GM19035 (cell line): ENCODE measurements at regions not wholly inside any gene's neighbourhood (a gene's known extent, or its start where the extent isn't known, plus 50 kb on each side); places are given as distances from the start of the nearest gene placed in this dataset.
"Not testable (repeated sequence)": the region's sequence is repeated elsewhere in the genome, so short reads cannot be mapped to it uniquely, and the experiment has no call there.

Source experiments
- ATAC-seq: cut with Tn5 transposase; IDR thresholded peaks from one replicate; pipeline ENCODE4 v1.9.1; 2021; ENCODE audit not compliant: unreplicated experiment

DNA sequence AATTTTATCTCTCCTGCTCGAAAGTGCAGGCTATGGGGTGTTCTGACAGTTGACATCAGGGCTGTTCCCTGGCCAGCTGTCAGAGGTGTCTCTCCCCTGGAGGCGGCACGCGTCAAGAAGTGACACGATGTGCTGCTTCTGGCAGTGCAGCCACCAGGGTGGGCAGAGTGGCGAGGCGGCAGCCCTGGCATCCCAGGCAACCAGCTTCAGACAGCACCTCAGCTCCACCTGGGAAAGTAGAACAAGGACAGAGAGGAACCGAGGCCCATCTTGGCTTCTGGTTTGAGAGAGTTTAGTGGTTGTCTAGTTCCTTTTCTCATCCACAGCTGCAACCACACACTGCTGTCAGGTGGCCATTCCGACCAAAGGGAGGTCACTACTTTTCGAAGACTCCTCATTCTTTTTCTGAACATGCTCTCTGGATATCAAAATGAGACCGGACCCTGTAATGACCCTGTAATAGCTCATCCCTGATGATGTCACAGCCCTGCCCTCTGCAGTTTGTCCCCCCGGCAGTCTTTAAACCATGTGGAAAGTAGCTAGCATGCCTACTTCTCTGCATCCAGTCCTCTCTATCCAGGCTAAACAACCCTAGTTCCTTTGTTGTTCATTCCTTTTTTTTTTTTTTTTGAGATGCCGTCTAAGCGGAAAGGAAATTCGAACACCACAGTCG is 381.0 kb upstream of the NRP1 start:
- ATAC-seq = no peak

DNA sequence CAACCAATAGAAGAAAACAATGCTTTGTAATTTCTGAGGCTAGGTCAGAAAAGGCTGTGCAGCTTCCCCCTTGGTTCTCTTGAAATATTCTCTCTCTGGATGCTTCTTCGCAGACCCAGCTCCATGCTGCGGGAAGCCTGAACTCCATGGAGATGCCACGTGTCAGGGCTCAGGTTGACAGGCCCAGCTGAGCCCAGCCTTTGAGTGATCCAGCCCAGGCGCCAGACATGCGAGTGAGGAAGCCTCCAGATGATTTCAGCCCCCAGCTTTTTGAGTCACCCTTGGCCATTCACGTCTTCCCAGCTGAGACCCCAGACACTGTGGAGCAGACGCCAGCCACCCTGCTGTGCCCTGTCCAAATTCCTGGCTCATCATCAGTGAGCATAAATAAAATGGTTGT is 378.4 kb upstream of the NRP1 start:
- ATAC-seq = no peak

GRCh38 chr10:33710006-33710405 is 375.5 kb upstream of the NRP1 start:
- no peak for ATAC-seq

GRCh38 chr10:33709008-33709753 is 374.7 kb upstream of the NRP1 start:
- ATAC-seq = no peak

- no peak for ATAC-seq
Observed at GRCh38 chr10:33708561-33708960, 374.1 kb upstream of the NRP1 start.

DNA sequence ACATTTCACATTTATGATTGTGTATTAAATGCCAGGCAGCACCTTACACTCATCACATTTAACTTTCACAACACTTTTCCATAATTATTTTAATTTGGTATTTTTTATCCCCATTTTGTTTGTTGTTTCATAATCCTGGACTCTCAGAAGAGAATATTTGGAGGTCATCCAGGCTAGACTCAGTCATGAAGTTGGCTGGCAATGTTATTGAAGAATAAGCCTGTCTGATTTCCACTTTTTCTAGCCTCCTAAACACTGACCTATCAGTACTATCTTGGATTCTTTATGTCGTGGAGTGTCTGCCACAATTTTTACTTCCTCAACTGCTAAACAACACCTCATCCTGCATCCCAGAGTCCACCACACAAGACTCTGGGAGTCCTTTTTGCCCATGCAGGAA is 372.3 kb upstream of the NRP1 start:
- no peak for ATAC-seq

- no peak for ATAC-seq
Observed at GRCh38 chr10:33706191-33706590, 371.7 kb upstream of the NRP1 start.

DNA sequence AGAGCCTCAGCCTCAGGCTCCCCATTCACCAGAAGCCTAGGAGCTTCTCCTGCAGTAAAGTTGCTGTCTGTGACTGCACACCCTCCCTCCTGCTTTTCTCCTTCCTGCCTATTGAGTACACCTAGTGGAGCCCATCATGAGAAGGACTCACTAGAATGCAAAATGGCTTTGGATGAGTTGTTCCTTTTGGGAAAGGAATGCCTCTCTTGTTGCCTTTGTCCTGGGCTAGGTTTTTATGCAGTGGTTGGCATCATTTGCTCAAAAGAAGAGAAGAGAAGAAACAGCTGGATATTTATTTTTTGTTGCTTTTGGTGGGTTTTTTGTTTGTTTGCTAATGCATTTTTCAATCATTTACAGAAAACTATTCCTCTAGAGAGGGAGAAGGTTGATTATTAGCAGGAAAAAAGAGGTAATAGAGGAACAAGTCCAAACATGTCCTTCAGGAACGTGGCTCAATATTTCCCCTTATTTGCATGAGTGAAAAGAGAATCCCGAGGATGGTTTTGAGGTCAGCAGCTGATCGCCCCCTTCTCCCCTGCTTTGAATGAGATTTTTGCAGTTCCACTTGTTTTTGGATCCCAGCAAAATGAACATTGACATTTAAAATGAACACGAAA is 369.9 kb upstream of the NRP1 start:
- no peak for ATAC-seq

- no peak for ATAC-seq
Observed at GRCh38 chr10:33703501-33704213, 369.2 kb upstream of the NRP1 start.

GRCh38 chr10:33698033-33698432 is 363.6 kb upstream of the NRP1 start:
- ATAC-seq = no peak

GRCh38 chr10:33697016-33697415 is 362.5 kb upstream of the NRP1 start:
- ATAC-seq = no peak

DNA sequence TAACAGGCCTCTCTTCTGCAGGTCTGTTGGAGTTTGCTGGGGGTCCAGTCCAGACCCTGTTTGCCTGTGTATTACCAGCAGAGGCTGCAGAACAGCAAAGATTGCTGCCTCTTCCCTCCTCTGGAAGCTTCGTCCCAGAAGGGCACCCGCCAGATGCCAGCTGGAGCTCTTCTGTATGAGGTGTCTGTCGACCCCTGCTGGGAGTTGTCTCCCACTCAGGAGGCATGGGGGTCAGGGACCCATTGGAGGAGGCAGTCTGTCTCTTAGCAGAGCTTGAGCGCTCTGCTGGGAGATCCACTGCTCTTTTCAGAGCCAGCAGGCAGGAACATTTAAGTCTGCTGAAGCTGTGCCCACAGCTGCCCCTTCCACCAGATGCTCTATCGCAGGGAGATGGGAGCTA is 361.1 kb upstream of the NRP1 start:
- ATAC-seq = no peak

DNA sequence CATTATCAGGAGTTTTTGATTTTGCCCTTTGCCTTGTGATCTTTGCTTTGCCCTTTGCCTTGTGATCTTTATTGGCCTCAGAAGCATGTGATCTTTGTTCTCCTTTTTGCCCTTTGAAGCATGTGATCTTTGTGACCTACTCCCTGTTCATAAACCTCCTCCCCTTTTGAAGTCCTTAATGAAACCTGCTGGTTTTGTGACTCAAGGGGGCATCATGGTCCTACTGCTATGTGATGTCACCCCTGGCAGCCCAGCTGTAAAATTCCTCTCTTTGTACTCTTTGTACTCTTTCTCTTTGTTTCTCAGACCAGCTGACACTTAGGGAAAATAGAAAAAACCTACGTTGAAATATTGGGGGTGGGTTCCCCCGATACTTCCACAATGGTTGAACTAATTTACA is 356.1 kb upstream of the NRP1 start:
- ATAC-seq = not testable (repeated sequence)

DNA sequence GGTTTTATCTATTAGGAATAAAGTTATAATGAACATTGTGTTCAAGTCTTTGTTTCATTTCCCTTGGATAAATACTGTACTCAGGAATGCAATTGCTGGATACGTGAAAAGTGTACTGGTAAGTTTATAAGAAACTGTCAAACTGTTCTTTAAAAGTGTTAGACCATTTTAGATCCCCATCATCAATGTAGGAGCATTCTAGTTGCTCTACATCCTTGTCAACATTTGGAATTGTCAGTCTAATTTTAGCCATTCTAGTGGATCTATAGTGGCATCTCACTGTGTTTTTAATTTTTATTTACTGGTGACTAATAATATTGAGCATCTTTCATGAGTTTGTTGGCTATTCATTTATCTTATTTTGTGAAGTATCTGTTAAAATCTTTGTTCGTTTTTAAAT is 354.0 kb upstream of the NRP1 start:
- ATAC-seq = no peak

- no peak for ATAC-seq
Observed at GRCh38 chr10:33684211-33684611, 349.7 kb upstream of the NRP1 start.

DNA sequence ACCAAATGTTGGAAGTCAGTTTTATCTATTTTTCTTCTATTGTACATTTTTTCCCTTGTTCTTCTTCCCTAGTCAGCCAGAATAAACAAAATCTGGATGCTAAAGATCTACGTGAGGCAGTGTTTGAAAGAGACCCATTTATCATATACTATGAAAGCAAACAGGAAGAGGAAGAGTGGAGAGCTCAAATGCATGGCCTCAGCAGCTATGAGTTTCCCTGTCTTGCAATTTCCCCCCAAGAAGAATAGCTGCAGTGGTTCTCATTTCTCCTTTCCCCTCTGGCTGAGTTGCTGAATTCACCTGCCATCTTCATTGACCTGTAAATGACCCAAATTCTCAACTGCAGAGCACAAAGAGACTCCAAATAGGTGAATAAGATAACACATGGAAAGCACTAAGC is 347.1 kb upstream of the NRP1 start:
- no peak for ATAC-seq

GRCh38 chr10:33680036-33680435 is 345.6 kb upstream of the NRP1 start:
- ATAC-seq = no peak

DNA sequence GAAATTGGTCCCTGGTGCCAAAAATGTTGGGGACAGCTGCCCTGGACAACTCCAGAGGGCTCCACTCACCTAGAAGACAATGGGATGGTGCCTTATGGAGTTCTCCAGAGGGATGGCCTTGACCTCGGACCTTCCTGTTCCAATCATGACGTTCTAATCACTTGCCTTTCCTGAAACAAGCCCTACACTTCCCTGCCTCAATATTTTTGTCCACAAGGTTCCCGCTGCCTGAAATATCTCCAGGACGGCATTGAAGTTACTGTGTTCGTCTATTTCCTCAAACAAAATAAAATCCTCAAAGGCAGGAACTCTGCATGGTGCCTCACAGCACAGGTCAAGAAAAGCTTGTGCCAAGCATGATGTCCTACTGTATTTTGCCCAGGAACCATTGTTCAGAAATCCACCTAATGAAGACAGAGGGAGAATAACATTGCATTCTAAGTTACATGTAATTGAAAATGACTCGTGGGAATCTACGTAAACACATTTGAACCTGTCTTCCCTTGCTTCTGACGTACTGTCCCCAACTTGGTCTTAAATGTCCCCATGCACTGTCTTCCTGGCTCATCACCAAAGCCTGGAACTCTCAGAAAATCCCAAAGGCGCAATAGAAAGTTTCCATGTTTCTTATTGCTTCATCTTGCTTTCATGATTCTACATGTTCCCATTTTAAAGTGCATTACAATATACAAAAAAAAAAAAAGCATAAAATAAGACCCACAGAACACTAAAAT is 342.3 kb upstream of the NRP1 start:
- ATAC-seq = no peak

- no peak for ATAC-seq
Observed at GRCh38 chr10:33674986-33675599, 340.6 kb upstream of the NRP1 start.

DNA sequence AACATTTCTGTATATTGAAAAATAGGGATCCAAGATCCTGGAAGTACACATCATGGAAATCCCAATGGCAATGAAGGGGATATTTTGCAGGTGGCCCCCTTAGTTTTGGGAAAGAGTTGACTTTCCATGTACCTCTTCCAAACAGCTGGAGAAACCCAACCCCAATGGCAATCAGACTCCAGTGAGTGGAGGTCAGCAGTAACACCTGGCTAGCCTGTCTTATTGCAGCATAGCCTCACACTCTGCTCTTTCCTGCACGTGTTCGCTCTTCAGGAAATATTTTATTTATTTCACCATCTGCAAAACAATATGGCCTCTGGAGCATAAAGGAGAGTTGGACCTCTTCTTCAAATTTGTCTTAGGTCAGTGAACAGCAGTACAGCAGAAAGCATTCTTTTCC is 340.0 kb upstream of the NRP1 start:
- no peak for ATAC-seq
